ENCODE measurements at regions not wholly inside any gene's neighbourhood (a gene's known extent, or its start where the extent isn't known, plus 50 kb on each side); places are given as distances from the start of the nearest gene placed in this dataset.
A peak's percentile ranks its signal among the peaks of the same experiment; 100 is the strongest.
"Not testable (repeated sequence)": the region's sequence is repeated elsewhere in the genome, so short reads cannot be mapped to it uniquely, and the experiment has no call there.

- no peak for TF ChIP-seq GATA1 (IDR thresholded peaks at IDR 0.05; ENCODE audit: low read depth, low read length)
- no peak for TF ChIP-seq POLR2A (IDR thresholded peaks at IDR 0.05; ENCODE audit: low read length)
Observed at GRCh38 chr9:33708441-33708840, 86.9 kb upstream of the PRSS3 start.

GRCh38 chr9:33709269-33709668 is 86.1 kb upstream of the PRSS3 start:
- peak; percentile 42 to 58 for DNase-seq
- TF ChIP-seq POLR2A (IDR thresholded peaks at IDR 0.05; ENCODE audit: low read length) = no peak
- TF ChIP-seq GATA1 (IDR thresholded peaks at IDR 0.05; ENCODE audit: low read depth, low read length) = no peak

More at GRCh38 chr9:33708441-33708840, 86.9 kb upstream of the PRSS3 start:
- DNase-seq = no peak

GRCh38 chr9:33711418-33711817 is 83.9 kb upstream of the PRSS3 start:
- not testable (repeated sequence) for DNase-seq

GRCh38 chr9:33714989-33715388 is 80.4 kb upstream of the PRSS3 start:
- DNase-seq = no peak
- TF ChIP-seq GATA1 (IDR thresholded peaks at IDR 0.05; ENCODE audit: low read depth, low read length) (no peak), POLR2A (IDR thresholded peaks at IDR 0.05; ENCODE audit: low read length) (no peak)

- DNase-seq = no peak
- TF ChIP-seq POLR2A (IDR thresholded peaks at IDR 0.05; ENCODE audit: low read length) = no peak
- TF ChIP-seq GATA1 (IDR thresholded peaks at IDR 0.05; ENCODE audit: low read depth, low read length) = no peak
Observed at GRCh38 chr9:33718987-33719386, 76.4 kb upstream of the PRSS3 start.

GRCh38 chr9:33719581-33720374 is 75.6 kb upstream of the PRSS3 start:
- peak; percentile 66 to 75 for DNase-seq
- no peak for TF ChIP-seq GATA1 (IDR thresholded peaks at IDR 0.05; ENCODE audit: low read depth, low read length)
- no peak for TF ChIP-seq POLR2A (IDR thresholded peaks at IDR 0.05; ENCODE audit: low read length)

- peak; percentile 89 to 95 for DNase-seq
- TF ChIP-seq POLR2A (IDR thresholded peaks at IDR 0.05; ENCODE audit: low read length) (no peak), GATA1 (IDR thresholded peaks at IDR 0.05; ENCODE audit: low read depth, low read length) (no peak)
Observed at GRCh38 chr9:33721674-33722358, 73.5 kb upstream of the PRSS3 start.

GRCh38 chr9:33722359-33722675 is 73.0 kb upstream of the PRSS3 start:
- no peak for DNase-seq
- TF ChIP-seq POLR2A (IDR thresholded peaks at IDR 0.05; ENCODE audit: low read length) (no peak), GATA1 (IDR thresholded peaks at IDR 0.05; ENCODE audit: low read depth, low read length) (no peak)

GRCh38 chr9:33728613-33729012 is 66.7 kb upstream of the PRSS3 start:
- TF ChIP-seq GATA1 (IDR thresholded peaks at IDR 0.05; ENCODE audit: low read depth, low read length) (no peak), POLR2A (IDR thresholded peaks at IDR 0.05; ENCODE audit: low read length) (no peak)
- DNase-seq = no peak

- TF ChIP-seq GATA1 (IDR thresholded peaks at IDR 0.05; ENCODE audit: low read depth, low read length) (no peak), POLR2A (IDR thresholded peaks at IDR 0.05; ENCODE audit: low read length) (no peak)
- DNase-seq = no peak
Observed at GRCh38 chr9:33731142-33731541, 64.2 kb upstream of the PRSS3 start.

GRCh38 chr9:33731625-33732024 is 63.7 kb upstream of the PRSS3 start:
- TF ChIP-seq GATA1 (IDR thresholded peaks at IDR 0.05; ENCODE audit: low read depth, low read length) = no peak
- no peak for TF ChIP-seq POLR2A (IDR thresholded peaks at IDR 0.05; ENCODE audit: low read length)

GRCh38 chr9:33734247-33734940 is 61.0 kb upstream of the PRSS3 start:
- not testable (repeated sequence) for DNase-seq

More at GRCh38 chr9:33731625-33732024, 63.7 kb upstream of the PRSS3 start:
- no peak for DNase-seq

GRCh38 chr9:33734941-33735835 is 60.2 kb upstream of the PRSS3 start:
- DNase-seq = not testable (repeated sequence)

Data from erythroblast (primary cell).